ENCODE measurements at regions not wholly inside any gene's neighbourhood (a gene's known extent, or its start where the extent isn't known, plus 50 kb on each side); places are given as distances from the start of the nearest gene placed in this dataset.

- Histone ChIP-seq H3K4me1 (ENCODE audit: low read length) (no peaks in the 10 kb centered on the region), H3K9ac (ENCODE audit: low read length) (no peak overlapping the region), H3K27me3 (replicated peaks; ENCODE audit: insufficient read depth, low read length) (no peaks in the 10 kb centered on the region), H2AFZ (ENCODE audit: low read length) (no peak overlapping the region), H3F3A (ENCODE audit: insufficient read depth, low read length) (no peaks in the 10 kb centered on the region), H3K4me3 (ENCODE audit: low read length) (no peak overlapping the region), H3K79me2 (ENCODE audit: low read length) (no peaks in the 10 kb centered on the region), H4K20me1 (ENCODE audit: insufficient read depth, low read length) (no peaks in the 10 kb centered on the region), H3K9me3 (replicated peaks; ENCODE audit: insufficient read depth, low read length) (no peaks in the 10 kb centered on the region), H3K9me2 (replicated peaks; ENCODE audit: insufficient read depth, low read length) (no peaks in the 10 kb centered on the region), H3K27ac (ENCODE audit: low read length) (no peak overlapping the region), H3K4me2 (ENCODE audit: low read depth, low read length) (no peak overlapping the region), H3K36me3 (replicated peaks; ENCODE audit: insufficient read depth, low read length) (no peaks in the 10 kb centered on the region)
- TF ChIP-seq CTCF (IDR thresholded peaks at IDR 0.05; ENCODE audit: low read length) (no peak), EZH2 (optimal IDR thresholded peaks at IDR 0.05; ENCODE audit: low read depth, low read length) (no peak), EZH2phosphoT487 (IDR thresholded peaks at IDR 0.05; ENCODE audit: low read length) (no peak)
- no peak for DNase-seq
Measured at GRCh38 chr18:33924576-33924975, 300.1 kb downstream of the NOL4 start.

- Histone ChIP-seq H3K9me2 (replicated peaks; ENCODE audit: insufficient read depth, low read length) (no peaks in the 10 kb centered on the region), H3K36me3 (replicated peaks; ENCODE audit: insufficient read depth, low read length) (no peaks in the 10 kb centered on the region), H3K4me1 (ENCODE audit: low read length) (no peaks in the 10 kb centered on the region), H3K4me3 (ENCODE audit: low read length) (no peak overlapping the region), H3K9me3 (replicated peaks; ENCODE audit: insufficient read depth, low read length) (no peaks in the 10 kb centered on the region), H3F3A (ENCODE audit: insufficient read depth, low read length) (no peaks in the 10 kb centered on the region), H3K9ac (ENCODE audit: low read length) (no peak overlapping the region), H3K4me2 (ENCODE audit: low read depth, low read length) (no peak overlapping the region), H4K20me1 (ENCODE audit: insufficient read depth, low read length) (no peaks in the 10 kb centered on the region), H3K27ac (ENCODE audit: low read length) (no peak overlapping the region), H3K27me3 (replicated peaks; ENCODE audit: insufficient read depth, low read length) (no peaks in the 10 kb centered on the region), H3K79me2 (ENCODE audit: low read length) (no peaks in the 10 kb centered on the region), H2AFZ (ENCODE audit: low read length) (no peak overlapping the region)
- TF ChIP-seq EZH2phosphoT487 (IDR thresholded peaks at IDR 0.05; ENCODE audit: low read length) (no peak), EZH2 (optimal IDR thresholded peaks at IDR 0.05; ENCODE audit: low read depth, low read length) (no peak), CTCF (IDR thresholded peaks at IDR 0.05; ENCODE audit: low read length) (no peak)
- no peak for DNase-seq
Measured at GRCh38 chr18:33923980-33924379, 300.7 kb downstream of the NOL4 start.

- Histone ChIP-seq H3K9ac (ENCODE audit: low read length) (no peak overlapping the region), H3K27ac (ENCODE audit: low read length) (no peak overlapping the region), H3K4me2 (ENCODE audit: low read depth, low read length) (no peak overlapping the region), H3F3A (ENCODE audit: insufficient read depth, low read length) (no peaks in the 10 kb centered on the region), H3K4me1 (ENCODE audit: low read length) (no peaks in the 10 kb centered on the region), H3K79me2 (ENCODE audit: low read length) (no peaks in the 10 kb centered on the region), H3K36me3 (replicated peaks; ENCODE audit: insufficient read depth, low read length) (no peaks in the 10 kb centered on the region), H3K4me3 (ENCODE audit: low read length) (no peak overlapping the region), H3K27me3 (replicated peaks; ENCODE audit: insufficient read depth, low read length) (no peaks in the 10 kb centered on the region), H2AFZ (ENCODE audit: low read length) (no peak overlapping the region), H4K20me1 (ENCODE audit: insufficient read depth, low read length) (no peaks in the 10 kb centered on the region), H3K9me3 (replicated peaks; ENCODE audit: insufficient read depth, low read length) (no peaks in the 10 kb centered on the region), H3K9me2 (replicated peaks; ENCODE audit: insufficient read depth, low read length) (no peaks in the 10 kb centered on the region)
- no peak for TF ChIP-seq EZH2phosphoT487 (IDR thresholded peaks at IDR 0.05; ENCODE audit: low read length)
- TF ChIP-seq CTCF (IDR thresholded peaks at IDR 0.05; ENCODE audit: low read length), result no peak
- TF ChIP-seq EZH2 (optimal IDR thresholded peaks at IDR 0.05; ENCODE audit: low read depth, low read length), result no peak
- no peak for DNase-seq
Measured at GRCh38 chr18:33918571-33918970, 306.1 kb downstream of the NOL4 start.
